Panc1 (cell line): ENCODE measurements at regions not wholly inside any gene's neighbourhood (a gene's known extent, or its start where the extent isn't known, plus 50 kb on each side); places are given as distances from the start of the nearest gene placed in this dataset.

Experiments
- ATAC-seq: fragments of 200-7000 bp; cut with Tn5 transposase; 2 replicates; pipeline ENCODE4 v1.9.1; 2020; ENCODE audit warnings: mild to moderate bottlenecking, moderate library complexity
- BruUV-seq: library from RNA; stranded (reverse); fragments of 400-500 nt; replicated peaks from 2 replicates; lab custom pipeline; 2021; lab: Mats Ljungman, UMichigan
- CTCF ChIA-PET: fragments of 300-600 bp; sonication (Branson Sonifier 250); formaldehyde crosslinking; loops from one replicate; lab custom pipeline; 2022; ENCODE audit warnings: antibody characterized with exemption; lab: Charles Lee
- POLR2A ChIA-PET: fragments of 300-600 bp; sonication (Branson Sonifier 250); formaldehyde crosslinking; loops from one replicate; lab custom pipeline; 2022; ENCODE audit warnings: antibody characterized with exemption; lab: Charles Lee
- DNase-seq: peaks from one replicate; pipeline ENCODE4 v3.0.0-alpha.2; 2010; ENCODE audit warnings: low read depth, low spot score
- H3K27ac ChIP-seq: 2 replicates; pipeline ENCODE4 v1.5.1; 2011; ENCODE audit warnings: mild to moderate bottlenecking, low read length, inconsistent platforms
- H3K27me3 ChIP-seq: fragments of 200-500 bp; sonication (Bioruptor generic); 2 replicates; pipeline ENCODE4 v1.6.0; 2014; ENCODE audit warnings: low read length, inconsistent platforms; ENCODE audit not compliant: control insufficient read depth, insufficient read depth
- H3K36me3 ChIP-seq: fragments of 200-500 bp; sonication (Bioruptor generic); 2 replicates; pipeline ENCODE4 v1.5.1; 2014; ENCODE audit warnings: inconsistent platforms, mild to moderate bottlenecking, low read length, moderate library complexity; ENCODE audit not compliant: control insufficient read depth, insufficient read depth
- H3K4me1 ChIP-seq: 2 replicates; pipeline ENCODE4 v1.5.1; 2011; ENCODE audit warnings: inconsistent platforms, mild to moderate bottlenecking, low read length, moderate library complexity; ENCODE audit not compliant: control insufficient read depth, insufficient read depth
- H3K4me3 ChIP-seq, 2 experiments: 2 replicates each; pipeline ENCODE4 v1.5.1; 2011 to 2012; ENCODE audit warnings: low read depth in 2 of 2, low read length in 2 of 2, mild to moderate bottlenecking in 2 of 2, inconsistent platforms in 1 of 2, moderate library complexity in 1 of 2
- H3K9me3 ChIP-seq: fragments of 200-500 bp; sonication (Bioruptor generic); 2 replicates; pipeline ENCODE4 v1.5.1; 2014; ENCODE audit warnings: low read depth, mild to moderate bottlenecking, inconsistent platforms, low read length, moderate library complexity; ENCODE audit not compliant: control insufficient read depth, insufficient read depth
- CTCF ChIP-seq: fragments of 450-650 bp; IDR thresholded peaks from 2 replicates; pipeline ENCODE4 v1.5.1; 2017; ENCODE audit warnings: mild to moderate bottlenecking
- POLR2AphosphoS5 ChIP-seq: IDR thresholded peaks from 2 replicates; pipeline ENCODE4 v1.6.1; 2012; ENCODE audit warnings: mild to moderate bottlenecking, low read depth, low read length, moderate library complexity
- SIN3A ChIP-seq: IDR thresholded peaks from 2 replicates; pipeline ENCODE4 v1.6.1; 2012; ENCODE audit warnings: low read depth, mild to moderate bottlenecking, low read length, moderate library complexity, borderline replicate concordance; ENCODE audit not compliant: insufficient read depth
- TCF7L2 ChIP-seq: IDR thresholded peaks from 2 replicates; pipeline ENCODE4 v1.6.1; 2011; ENCODE audit warnings: mild to moderate bottlenecking, low read depth, low read length, inconsistent platforms
- in situ Hi-C: cut with HindIII; loops from 2 replicates; pipeline ENCODE4 v1.10.0; 2016; ENCODE audit warnings: low sequenced_read_pairs, low pct_unique_long_range_greater_than_20kb
- intact Hi-C: fragments of 100-400 bp; cut with micrococcal nuclease; formaldehyde crosslinking; loops from one replicate; pipeline ENCODE4 v1.10.0; 2022; ENCODE audit not compliant: unreplicated experiment
- TF ChIP-seq, protein P1 (sequence below), 2 experiments: IDR thresholded peaks; 2 replicates each; pipeline ENCODE4 v1.6.1; 2011 to 2012; ENCODE audit warnings: low read depth in 2 of 2, control low read depth in 1 of 2, low read length in 1 of 2, mild to moderate bottlenecking in 1 of 2, moderate library complexity in 1 of 2; ENCODE audit not compliant: insufficient read depth in 1 of 2

DNA sequence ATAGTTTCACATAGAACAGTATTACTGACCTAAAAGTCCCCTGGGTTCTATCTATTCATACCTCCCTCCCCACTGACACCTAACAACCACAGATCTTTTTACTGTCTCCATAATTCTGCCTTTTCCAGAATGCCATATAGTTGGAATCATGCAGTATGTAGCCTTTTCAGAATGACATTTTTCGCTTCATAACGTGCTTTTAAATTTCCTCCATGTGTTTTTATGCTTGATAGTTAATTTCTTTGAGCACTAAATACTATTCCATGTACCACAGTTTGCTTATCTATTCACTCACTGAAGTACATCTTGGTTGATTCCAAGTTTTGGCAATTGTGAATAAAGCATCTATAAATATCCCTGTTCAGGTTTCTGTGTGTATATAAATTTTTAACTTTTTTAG is 77.7 kb upstream of the GPR149 start:
- intact Hi-C loops, result no loop called here
- Histone ChIP-seq H3K36me3 (no peaks in the 10 kb centered on the region), H3K27me3 (no peaks in the 10 kb centered on the region), H3K9me3 (no peaks in the 10 kb centered on the region), H3K4me3 (no peak overlapping the region), H3K4me1 (no peaks in the 10 kb centered on the region), H3K27ac (no peak overlapping the region)
- ChIA-PET CTCF (no interaction called here), POLR2A (no interaction called here)
- DNase-seq, result no peak
- in situ Hi-C loops, result no loop called here
- ATAC-seq, result no peak
- no TSS peak for BruUV-seq
- TF ChIP-seq CTCF (no peak), POLR2AphosphoS5 (no peak), SIN3A (no peak), TCF7L2 (no peak)
- TF ChIP-seq, protein P1, sequence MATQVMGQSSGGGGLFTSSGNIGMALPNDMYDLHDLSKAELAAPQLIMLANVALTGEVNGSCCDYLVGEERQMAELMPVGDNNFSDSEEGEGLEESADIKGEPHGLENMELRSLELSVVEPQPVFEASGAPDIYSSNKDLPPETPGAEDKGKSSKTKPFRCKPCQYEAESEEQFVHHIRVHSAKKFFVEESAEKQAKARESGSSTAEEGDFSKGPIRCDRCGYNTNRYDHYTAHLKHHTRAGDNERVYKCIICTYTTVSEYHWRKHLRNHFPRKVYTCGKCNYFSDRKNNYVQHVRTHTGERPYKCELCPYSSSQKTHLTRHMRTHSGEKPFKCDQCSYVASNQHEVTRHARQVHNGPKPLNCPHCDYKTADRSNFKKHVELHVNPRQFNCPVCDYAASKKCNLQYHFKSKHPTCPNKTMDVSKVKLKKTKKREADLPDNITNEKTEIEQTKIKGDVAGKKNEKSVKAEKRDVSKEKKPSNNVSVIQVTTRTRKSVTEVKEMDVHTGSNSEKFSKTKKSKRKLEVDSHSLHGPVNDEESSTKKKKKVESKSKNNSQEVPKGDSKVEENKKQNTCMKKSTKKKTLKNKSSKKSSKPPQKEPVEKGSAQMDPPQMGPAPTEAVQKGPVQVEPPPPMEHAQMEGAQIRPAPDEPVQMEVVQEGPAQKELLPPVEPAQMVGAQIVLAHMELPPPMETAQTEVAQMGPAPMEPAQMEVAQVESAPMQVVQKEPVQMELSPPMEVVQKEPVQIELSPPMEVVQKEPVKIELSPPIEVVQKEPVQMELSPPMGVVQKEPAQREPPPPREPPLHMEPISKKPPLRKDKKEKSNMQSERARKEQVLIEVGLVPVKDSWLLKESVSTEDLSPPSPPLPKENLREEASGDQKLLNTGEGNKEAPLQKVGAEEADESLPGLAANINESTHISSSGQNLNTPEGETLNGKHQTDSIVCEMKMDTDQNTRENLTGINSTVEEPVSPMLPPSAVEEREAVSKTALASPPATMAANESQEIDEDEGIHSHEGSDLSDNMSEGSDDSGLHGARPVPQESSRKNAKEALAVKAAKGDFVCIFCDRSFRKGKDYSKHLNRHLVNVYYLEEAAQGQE (IDR thresholded peaks at IDR 0.05; ENCODE audit: insufficient read depth in 1 of 2, low read depth in 2 of 2, low read length in 1 of 2), result no peak

- TF ChIP-seq POLR2AphosphoS5 (no peak), TCF7L2 (no peak), CTCF (no peak), SIN3A (no peak)
- TF ChIP-seq, protein P1 (IDR thresholded peaks at IDR 0.05; ENCODE audit: insufficient read depth in 1 of 2, low read depth in 2 of 2, low read length in 1 of 2), result no peak
- Histone ChIP-seq H3K27ac (no peak overlapping the region), H3K4me3 (no peak overlapping the region), H3K9me3 (no peaks in the 10 kb centered on the region), H3K36me3 (no peaks in the 10 kb centered on the region), H3K27me3 (no peaks in the 10 kb centered on the region), H3K4me1 (no peaks in the 10 kb centered on the region)
- BruUV-seq, result no TSS peak
- intact Hi-C loops, result no loop called here
- no peak for ATAC-seq
- DNase-seq, result no peak
- CTCF ChIA-PET, result no interaction called here
- in situ Hi-C loops, result no loop called here
- POLR2A ChIA-PET, result no interaction called here
Measured at GRCh38 chr3:154496978-154497377, 67.0 kb upstream of the GPR149 start.
